HG03469 (cell line): ENCODE measurements at regions not wholly inside any gene's neighbourhood (a gene's known extent, or its start where the extent isn't known, plus 50 kb on each side); places are given as distances from the start of the nearest gene placed in this dataset.
"Not testable (repeated sequence)": the region's sequence is repeated elsewhere in the genome, so short reads cannot be mapped to it uniquely, and the experiment has no call there.

Experiments
- ATAC-seq: cut with Tn5 transposase; IDR thresholded peaks from one replicate; pipeline ENCODE4 v1.9.1; 2021; ENCODE audit warnings: mild to moderate bottlenecking, moderate library complexity, moderate number of reproducible peaks; ENCODE audit not compliant: unreplicated experiment

DNA sequence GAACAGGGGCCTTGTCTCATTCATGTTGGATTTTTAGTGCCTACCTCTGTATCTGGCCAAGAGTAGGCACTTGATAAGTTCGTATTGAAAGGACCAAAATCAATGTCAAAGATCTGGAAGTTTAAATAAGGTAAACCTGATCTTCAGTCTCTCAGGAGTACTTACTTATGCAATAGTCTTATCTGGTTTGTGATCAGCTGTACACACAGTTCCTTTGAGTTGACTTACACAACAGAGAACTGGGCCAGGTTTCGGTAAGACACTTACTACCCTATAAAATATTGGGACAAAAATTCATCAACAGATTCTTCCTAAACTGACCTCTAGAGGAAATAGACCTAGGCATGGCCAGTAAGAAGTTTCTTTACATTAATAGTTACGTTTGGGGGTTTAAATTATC lies 113.6 kb upstream of the NXPH2 start:
- ATAC-seq: no peak

DNA sequence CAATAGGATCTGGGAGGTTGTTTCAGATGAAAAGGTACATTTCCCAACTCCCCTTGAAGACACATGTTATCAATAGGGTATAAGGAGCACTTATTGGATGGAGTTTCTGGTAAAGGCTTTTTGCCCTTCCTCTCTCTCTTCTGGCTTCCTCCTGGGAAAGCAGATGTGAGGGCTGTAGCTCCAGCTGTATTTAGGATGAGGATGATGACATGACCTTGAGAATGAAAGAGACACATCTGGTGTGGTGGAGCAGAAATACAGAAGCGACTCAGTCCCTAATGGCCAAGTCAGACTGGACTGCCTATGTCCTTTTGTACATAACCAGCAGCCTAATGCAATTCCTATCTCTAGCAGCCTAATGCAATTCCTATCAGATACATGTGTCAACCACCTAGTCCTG lies 100.9 kb upstream of the NXPH2 start:
- no peak for ATAC-seq

DNA sequence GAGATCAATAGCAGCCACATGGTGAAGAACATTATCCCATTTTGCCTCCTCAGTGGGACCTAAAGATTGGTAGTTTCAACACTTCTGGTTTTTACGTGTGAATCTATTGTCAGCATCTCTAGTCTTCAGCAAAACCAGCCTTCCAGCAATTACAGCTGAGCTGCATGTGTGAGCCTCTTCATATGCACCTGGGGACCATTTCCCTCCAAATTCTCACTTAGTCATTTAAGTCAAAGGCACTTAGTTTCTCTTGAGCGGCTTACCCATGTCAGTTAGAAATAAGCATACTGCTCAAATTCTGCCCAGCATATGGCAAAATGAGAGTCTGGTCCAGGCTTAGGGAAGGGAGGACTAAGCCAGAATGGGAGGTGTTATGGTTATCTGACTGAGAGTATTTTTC lies 99.7 kb upstream of the NXPH2 start:
- no peak for ATAC-seq

DNA sequence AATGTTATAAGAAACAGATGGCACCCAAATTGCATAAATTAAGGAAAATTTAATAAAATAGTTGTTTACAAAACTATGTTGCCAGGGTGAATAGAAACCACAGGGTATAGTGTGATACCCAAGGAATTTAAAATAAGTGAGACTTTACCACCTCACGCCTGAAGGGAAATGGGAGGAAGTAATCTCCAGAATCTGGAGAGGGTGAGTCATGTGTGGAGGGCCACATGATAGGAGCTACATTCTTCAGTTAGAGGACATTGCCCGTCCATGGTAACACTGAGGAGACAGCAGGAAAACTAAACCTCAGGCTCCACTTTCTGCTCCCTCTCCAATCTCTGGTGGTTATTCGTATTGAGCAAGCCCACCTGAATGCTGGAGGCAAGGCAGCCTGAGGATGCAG lies 97.2 kb upstream of the NXPH2 start:
- ATAC-seq: no peak

DNA sequence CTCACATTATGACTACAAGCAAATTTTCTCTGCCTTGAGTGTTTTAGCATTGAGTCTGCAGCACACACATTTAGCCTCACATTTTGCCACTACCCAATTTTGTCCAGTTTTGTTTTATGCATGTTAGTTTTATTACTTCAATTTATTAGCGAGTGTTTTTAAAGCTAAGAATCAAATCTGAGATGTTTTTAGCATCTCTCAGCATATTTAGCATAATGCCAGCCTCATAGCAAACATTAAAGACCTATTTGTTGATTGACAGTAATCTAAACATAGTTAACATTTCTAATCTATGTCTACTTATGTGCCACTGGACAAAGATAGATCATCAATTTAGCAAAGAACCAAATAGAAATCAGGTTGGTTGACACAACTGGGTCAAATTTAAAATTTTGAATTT lies 94.1 kb upstream of the NXPH2 start:
- no peak for ATAC-seq

DNA sequence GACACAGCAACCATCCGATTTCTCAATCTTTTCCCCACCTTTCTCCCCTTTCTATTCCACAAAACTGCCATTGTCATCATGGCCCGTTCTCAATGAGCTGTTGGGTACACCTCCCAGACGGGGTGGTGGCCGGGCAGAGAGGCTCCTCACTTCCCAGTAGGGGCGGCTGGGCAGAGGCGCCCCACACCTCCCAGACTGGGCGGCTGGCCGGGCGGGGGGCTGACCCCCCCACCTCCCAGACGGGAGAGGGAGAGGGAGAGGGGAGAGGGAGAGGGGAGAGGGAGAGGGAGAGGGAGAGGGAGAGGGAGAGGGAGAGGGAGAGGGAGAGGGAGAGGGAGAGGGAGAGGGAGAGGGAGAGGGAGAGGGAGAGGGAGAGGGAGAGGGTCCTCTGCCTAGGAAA lies 91.9 kb upstream of the NXPH2 start:
- ATAC-seq: not testable (repeated sequence)

DNA sequence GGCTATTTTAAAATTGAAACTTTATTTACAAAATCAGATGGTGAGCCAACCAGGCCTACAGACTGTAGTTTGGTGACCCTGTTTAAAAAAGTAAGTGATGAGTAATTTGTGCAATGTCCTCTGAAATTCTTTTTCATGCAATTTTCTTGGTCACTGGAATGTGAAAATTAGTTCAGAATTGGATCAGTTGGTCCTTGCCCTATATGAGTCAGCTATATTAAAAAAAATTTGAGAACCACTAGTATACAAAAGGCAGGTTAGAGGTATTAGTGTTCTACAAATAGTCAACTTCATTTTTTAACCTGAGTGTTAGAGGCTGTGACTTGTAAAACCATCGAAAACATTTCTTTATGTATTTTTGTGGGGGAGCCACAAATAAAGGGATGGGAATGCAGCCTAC lies 91.1 kb upstream of the NXPH2 start:
- ATAC-seq: no peak

DNA sequence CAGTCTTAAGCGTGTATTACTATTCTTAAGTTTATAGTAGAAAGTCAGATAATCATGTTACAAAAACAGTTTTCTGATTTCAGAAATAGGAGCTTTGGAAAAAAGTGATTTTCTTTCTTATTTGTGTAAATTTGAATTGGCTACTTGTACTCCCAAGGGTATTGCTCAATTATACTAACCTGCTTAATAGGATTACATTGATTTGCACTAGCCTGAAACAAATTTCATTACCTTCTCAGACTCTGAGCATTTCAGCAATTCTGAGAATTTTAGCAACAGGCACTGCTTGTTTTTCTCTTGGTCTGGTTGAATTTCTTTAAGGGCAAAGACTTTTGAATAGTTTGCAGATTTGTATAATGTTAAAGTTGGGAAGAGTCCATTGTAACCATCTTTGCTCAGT lies 87.2 kb upstream of the NXPH2 start:
- ATAC-seq: no peak

DNA sequence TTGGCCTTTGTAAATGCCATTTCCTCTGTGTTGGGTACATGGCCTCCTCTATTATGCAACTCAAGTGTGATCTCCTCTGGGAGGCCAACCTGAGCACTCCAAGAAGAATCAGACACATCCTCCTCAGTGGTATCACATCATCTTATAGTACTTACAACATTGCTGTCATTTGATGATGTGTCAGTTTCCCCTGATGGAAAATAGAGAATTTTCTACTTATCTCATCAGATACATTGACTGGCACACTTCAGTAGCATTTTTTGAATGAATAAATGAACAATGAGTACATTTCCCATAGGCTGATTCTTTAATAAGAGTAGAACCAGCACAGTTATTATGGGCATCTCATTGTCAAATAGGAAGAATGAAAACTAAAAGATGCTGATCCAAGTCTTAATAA lies 86.6 kb upstream of the NXPH2 start:
- ATAC-seq: no peak

DNA sequence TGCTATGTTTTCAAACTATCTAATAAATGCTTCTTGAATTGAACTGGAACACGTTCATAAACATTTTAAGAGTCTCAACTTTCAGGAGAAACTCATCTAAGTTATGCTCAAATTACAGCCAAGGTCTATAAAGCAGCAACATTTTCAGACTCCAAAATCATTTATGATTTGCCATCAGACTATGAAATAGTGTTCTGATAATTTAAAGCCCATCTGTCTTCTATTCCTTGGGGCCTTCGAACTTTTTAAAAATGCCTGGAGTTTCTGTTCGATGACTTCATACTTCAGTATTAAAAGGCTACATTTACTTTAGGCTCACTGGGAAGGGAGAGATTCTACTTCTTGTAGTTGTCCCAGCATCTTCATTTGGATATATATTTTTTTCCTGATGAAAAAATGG lies 73.6 kb upstream of the NXPH2 start:
- no peak for ATAC-seq

DNA sequence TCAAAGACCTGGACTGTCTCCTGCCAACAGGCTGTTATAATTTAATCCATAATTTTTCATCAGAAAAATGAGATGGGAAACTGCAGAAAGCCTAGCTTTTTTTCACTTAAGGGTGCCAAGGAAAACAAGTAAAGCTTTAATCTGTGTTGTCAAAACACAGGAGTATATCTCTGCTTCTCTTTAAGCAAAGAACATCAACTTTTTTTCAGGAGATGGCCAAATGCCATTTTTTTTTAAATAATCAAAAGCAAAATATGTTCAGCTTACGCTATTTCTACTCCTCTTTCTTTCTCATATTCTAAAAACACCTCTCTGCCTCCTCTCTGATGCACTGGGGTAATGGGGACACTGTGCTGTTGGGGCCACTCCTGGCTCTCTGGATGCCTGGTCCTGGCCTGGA lies 73.1 kb upstream of the NXPH2 start:
- no peak for ATAC-seq

DNA sequence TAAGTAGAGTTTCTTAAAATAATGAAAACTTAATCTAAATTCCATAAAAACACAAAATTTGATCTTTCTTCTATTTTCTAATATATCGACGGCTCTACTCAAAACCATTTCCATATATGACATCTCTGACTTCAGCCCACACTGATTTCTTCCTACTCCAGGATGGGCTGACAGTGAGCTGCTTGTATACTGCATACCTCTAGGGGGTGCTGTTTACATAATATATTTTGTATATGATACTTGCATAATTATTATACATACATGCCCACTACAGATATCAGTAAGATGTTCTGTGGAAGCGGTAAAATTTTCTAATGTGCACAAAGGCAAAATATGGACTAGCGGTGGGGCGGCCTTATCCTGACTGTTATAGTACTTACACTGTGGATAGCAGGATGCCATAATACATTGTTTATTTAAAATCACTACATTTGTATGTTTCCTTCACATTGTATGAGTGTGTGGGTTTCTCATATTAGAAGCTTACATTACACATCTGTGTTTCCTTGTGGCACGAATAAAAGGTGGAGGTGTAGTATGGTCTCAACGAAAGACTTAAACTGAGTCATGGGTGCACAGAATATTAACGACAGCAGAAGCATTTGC lies 66.1 kb upstream of the NXPH2 start:
- ATAC-seq: peak; percentile 83

DNA sequence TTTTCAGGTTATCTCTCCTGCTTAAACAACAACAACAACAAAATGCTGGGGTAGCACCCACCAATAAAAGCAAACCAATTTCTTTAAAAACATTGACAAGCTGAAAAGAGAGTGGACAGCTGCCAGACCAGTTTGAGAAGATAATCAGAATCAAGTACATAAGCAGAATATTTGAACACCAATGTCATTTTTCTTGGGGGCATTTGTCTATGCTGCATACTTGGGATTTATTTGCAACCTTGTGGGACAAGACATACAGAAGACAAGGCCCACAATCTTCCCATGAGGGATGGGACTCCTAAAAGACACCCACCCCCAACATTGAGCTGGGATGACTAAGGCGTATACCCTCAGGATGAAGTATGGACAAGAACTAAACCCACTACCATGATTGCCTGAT lies 62.2 kb upstream of the NXPH2 start:
- no peak for ATAC-seq

DNA sequence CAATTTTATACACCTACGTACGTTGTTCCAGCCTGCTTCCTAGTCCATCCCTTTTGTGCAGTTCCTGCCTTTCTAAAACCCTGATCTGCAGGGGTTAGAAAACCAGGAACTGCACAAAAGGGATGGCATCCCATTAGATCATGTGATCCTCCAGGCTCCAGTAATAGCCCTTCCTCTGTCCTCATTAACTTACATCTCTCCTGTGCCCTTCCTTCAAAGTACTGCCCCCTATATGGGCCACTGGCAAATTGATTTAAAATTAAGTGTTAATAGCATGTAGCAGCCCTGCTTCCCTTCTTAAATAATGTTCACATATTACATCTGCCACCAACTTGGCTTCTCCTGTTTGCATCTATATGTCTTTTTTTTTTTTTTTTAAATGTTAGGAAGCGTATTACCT lies 61.3 kb upstream of the NXPH2 start:
- no peak for ATAC-seq

DNA sequence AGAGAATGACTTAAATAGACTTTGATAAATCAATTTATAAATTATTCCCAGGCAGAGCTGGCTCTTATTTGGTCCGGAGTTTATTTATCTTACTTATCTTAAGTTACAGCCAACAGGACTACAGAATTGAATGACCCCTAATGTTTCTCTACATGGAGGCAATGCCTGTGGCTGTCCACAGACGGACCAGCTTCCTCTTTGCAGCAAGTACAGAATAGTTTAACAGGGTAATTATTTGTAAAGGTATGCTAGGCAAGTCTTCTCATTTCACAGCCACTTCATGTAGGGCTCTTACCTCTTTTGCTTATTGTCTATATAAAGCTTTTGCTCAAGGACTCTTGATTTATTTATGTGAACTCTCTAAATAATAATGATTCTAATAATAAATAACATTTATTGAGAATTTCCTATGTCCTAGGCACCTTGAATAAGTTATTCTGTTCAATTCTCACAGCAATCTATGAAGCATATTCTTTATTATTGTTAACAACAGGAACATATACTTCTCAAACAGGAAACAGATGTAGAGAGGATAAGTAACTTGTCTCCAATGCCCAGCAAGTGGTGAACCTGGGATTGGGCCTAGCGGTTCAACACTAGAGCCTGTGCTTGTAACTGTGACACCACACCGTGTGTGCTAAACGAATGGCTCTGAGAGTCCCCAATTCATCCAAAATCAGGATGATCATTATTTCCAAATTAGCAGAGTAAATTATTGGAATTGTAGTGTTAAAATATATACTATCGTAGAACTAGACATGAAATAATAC lies 58.8 kb upstream of the NXPH2 start:
- ATAC-seq: no peak

DNA sequence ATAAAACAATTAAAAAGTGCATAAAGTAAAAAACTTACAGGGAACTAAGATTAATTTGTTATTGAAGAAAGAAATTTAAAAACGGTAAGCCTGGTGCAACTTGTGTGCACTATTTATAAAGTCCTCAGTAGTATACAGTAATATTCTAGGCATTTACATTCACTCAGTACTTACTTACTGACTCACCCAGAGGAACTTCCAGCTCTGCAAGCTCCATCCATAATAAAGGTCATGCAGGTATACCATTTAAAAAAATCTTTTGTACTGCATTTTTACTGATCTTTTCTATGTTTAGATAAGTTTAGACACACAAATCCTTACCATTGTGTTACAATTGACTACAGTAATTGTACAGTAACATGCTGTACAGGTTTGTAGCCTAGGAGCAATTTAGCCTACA lies 51.5 kb upstream of the NXPH2 start:
- ATAC-seq: no peak

DNA sequence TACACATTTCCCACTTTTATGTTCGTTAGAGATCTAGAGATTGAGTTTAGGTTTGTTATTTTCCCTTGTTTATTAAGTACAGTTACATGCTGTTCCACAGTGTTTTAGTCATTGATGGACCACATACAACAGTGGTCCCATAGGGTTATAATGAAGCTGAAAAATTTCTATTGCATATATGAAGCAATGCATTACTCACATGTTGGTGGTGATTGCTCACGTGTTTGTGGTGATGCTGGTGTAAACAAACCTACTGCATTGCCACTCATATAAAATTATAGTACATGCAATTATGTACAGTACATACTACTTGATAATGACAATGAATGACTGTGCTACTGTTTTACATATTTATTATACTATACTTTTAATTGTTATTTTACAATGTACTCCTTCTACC lies 51.0 kb upstream of the NXPH2 start:
- no peak for ATAC-seq

DNA sequence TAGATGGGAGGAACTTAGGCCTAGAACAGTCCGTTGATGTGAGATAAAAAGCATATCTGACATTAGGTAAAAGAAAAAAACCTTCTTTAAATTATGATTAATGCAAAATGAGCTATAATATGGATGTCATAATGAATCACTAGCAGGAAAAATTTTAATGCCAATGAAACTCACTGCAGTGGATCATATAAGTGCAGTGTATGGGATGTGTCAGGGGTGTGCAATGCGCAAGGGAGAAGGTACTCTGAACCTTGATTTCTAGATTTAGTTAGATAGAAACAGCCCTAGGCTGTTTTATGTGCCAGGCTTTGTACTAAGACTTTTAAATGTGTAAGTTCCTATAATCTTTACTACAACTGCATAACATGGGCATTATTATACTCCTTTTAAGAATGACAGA lies 50.4 kb upstream of the NXPH2 start:
- ATAC-seq: no peak
